OCI-LY7 (cell line): ENCODE measurements at regions not wholly inside any gene's neighbourhood (a gene's known extent, or its start where the extent isn't known, plus 50 kb on each side); places are given as distances from the start of the nearest gene placed in this dataset.

Source experiments
- BruUV-seq: library from RNA; stranded (reverse); fragments of 400-500 nt; replicated peaks from 2 replicates; lab custom pipeline; 2021; lab: Mats Ljungman, UMichigan
- CTCF ChIA-PET: fragments of 300-600 bp; sonication (Branson Sonifier 250); formaldehyde crosslinking; loops from one replicate; lab custom pipeline; 2022; ENCODE audit warnings: antibody characterized with exemption; ENCODE audit not compliant: unreplicated experiment; lab: Charles Lee
- POLR2A ChIA-PET: fragments of 300-600 bp; sonication (Branson Sonifier 250); formaldehyde crosslinking; loops from one replicate; lab custom pipeline; 2022; ENCODE audit warnings: antibody characterized with exemption; lab: Charles Lee
- DNase-seq: peaks from one replicate; pipeline ENCODE4 v3.0.0-alpha.2; 2015; ENCODE audit warnings: low spot score
- H2AFZ ChIP-seq: fragments of 200-600 bp; sonication (generic), shearing (Covaris generic); 2 replicates; pipeline ENCODE4 v1.6.1; 2014; ENCODE audit warnings: mild to moderate bottlenecking, antibody characterized with exemption, low read length, moderate library complexity
- H3K27ac ChIP-seq: fragments of 200-600 bp; sonication (generic); 2 replicates; pipeline ENCODE4 v1.5.1; 2014; ENCODE audit warnings: mixed run types, low read depth, mild to moderate bottlenecking, moderate library complexity, low read length, inconsistent platforms; ENCODE audit not compliant: poor library complexity, severe bottlenecking
- H3K36me3 ChIP-seq: fragments of 200-600 bp; sonication (generic); 2 replicates; pipeline ENCODE4 v1.6.1; 2014; ENCODE audit warnings: mild to moderate bottlenecking, antibody characterized with exemption, low read length, moderate library complexity, mixed read lengths; ENCODE audit not compliant: insufficient read depth
- H3K4me1 ChIP-seq: fragments of 200-600 bp; sonication (generic); 2 replicates; pipeline ENCODE4 v1.5.1; 2014; ENCODE audit warnings: mild to moderate bottlenecking, low read length; ENCODE audit not compliant: insufficient read depth, poor library complexity, severe bottlenecking
- H3K4me2 ChIP-seq: fragments of 200-600 bp; sonication (generic); 2 replicates; pipeline ENCODE4 v1.6.1; 2014; ENCODE audit warnings: mild to moderate bottlenecking, low read length
- H3K4me3 ChIP-seq: fragments of 200-600 bp; sonication (generic); 2 replicates; pipeline ENCODE4 v1.5.1; 2014; ENCODE audit warnings: mild to moderate bottlenecking, low read depth, low read length; ENCODE audit not compliant: poor library complexity, severe bottlenecking
- H3K79me2 ChIP-seq: fragments of 200-600 bp; sonication (generic); 2 replicates; pipeline ENCODE4 v1.6.1; 2016; ENCODE audit warnings: low read depth, mild to moderate bottlenecking, low read length, moderate library complexity, mixed read lengths; ENCODE audit not compliant: insufficient read depth
- H3K9me2 ChIP-seq: fragments of 200-600 bp; sonication (generic); 2 replicates; pipeline ENCODE4 v1.6.1; 2016; ENCODE audit warnings: mild to moderate bottlenecking, low read length, mixed read lengths; ENCODE audit not compliant: insufficient read depth
- H3K9me3 ChIP-seq: fragments of 200-600 bp; sonication (generic); 2 replicates; pipeline ENCODE4 v1.6.1; 2014; ENCODE audit warnings: mild to moderate bottlenecking, mixed run types, low read length, mixed read lengths
- H4K20me1 ChIP-seq: fragments of 200-600 bp; sonication (generic); 2 replicates; pipeline ENCODE4 v1.6.1; 2014; ENCODE audit warnings: mild to moderate bottlenecking, antibody characterized with exemption, low read length, moderate library complexity, mixed read lengths; ENCODE audit not compliant: insufficient read depth
- CTCF ChIP-seq: fragments of 200-600 bp; sonication (generic); conservative IDR thresholded peaks from 2 replicates; pipeline ENCODE4 v1.5.1; 2014; ENCODE audit warnings: mild to moderate bottlenecking, antibody characterized with exemption, low read length, moderate library complexity, mixed read lengths
- EZH2phosphoT487 ChIP-seq: fragments of 200-600 bp; sonication (generic); IDR thresholded peaks from 2 replicates; pipeline ENCODE4 v1.6.1; 2018; ENCODE audit warnings: low read depth, borderline replicate concordance, mild to moderate bottlenecking, mixed run types, antibody characterized with exemption, low read length, moderate library complexity, mixed read lengths
- intact Hi-C: fragments of 100-400 bp; cut with micrococcal nuclease; formaldehyde crosslinking; loops from one replicate; pipeline ENCODE4 v1.10.0; 2022; ENCODE audit not compliant: unreplicated experiment

GRCh38 chr3:64932666-64933342, 245.0 kb upstream of the ADAMTS9 start:
- intact Hi-C loops: no loop called here
- ChIA-PET CTCF (no interaction called here), POLR2A (no interaction called here)
- no peaks in the 10 kb centered on the region for H3K79me2 ChIP-seq
- BruUV-seq: no TSS peak
- no peak for DNase-seq
- H4K20me1 ChIP-seq: no peaks in the 10 kb centered on the region
- no peak overlapping the region for H2AFZ ChIP-seq
- no peaks in the 10 kb centered on the region for H3K9me2 ChIP-seq
- H3K4me1 ChIP-seq: no peaks in the 10 kb centered on the region
- no peak overlapping the region for H3K4me3 ChIP-seq
- H3K9me3 ChIP-seq: no peaks in the 10 kb centered on the region
- H3K27ac ChIP-seq: no peak overlapping the region
- H3K4me2 ChIP-seq: no peak overlapping the region
- TF ChIP-seq CTCF (no peak), EZH2phosphoT487 (no peak)
- no peaks in the 10 kb centered on the region for H3K36me3 ChIP-seq

GRCh38 chr3:64932016-64932518, 244.3 kb upstream of the ADAMTS9 start:
- H3K4me1 ChIP-seq: no peaks in the 10 kb centered on the region
- no peak overlapping the region for H2AFZ ChIP-seq
- H3K9me3 ChIP-seq: no peaks in the 10 kb centered on the region
- no peak overlapping the region for H3K27ac ChIP-seq
- no peak for DNase-seq
- intact Hi-C loops: no loop called here
- H3K36me3 ChIP-seq: no peaks in the 10 kb centered on the region
- no peak overlapping the region for H3K4me2 ChIP-seq
- TF ChIP-seq EZH2phosphoT487 (no peak), CTCF (no peak)
- H3K4me3 ChIP-seq: no peak overlapping the region
- H3K9me2 ChIP-seq: no peaks in the 10 kb centered on the region
- H4K20me1 ChIP-seq: no peaks in the 10 kb centered on the region
- CTCF ChIA-PET: no interaction called here
- no peaks in the 10 kb centered on the region for H3K79me2 ChIP-seq
- no TSS peak for BruUV-seq
- POLR2A ChIA-PET: no interaction called here

GRCh38 chr3:64930891-64931290, 243.1 kb upstream of the ADAMTS9 start:
- TF ChIP-seq CTCF (no peak), EZH2phosphoT487 (no peak)
- Histone ChIP-seq H3K9me2 (no peaks in the 10 kb centered on the region), H3K9me3 (no peaks in the 10 kb centered on the region), H3K36me3 (no peaks in the 10 kb centered on the region), H4K20me1 (no peaks in the 10 kb centered on the region), H3K4me3 (no peak overlapping the region), H2AFZ (no peak overlapping the region), H3K27ac (no peak overlapping the region), H3K4me2 (no peak overlapping the region), H3K4me1 (no peaks in the 10 kb centered on the region), H3K79me2 (no peaks in the 10 kb centered on the region)
- no peak for DNase-seq
- intact Hi-C loops: no loop called here
- ChIA-PET CTCF (no interaction called here), POLR2A (interaction anchor here (0.7 kb wide), 1 partner anchor 34 kb away, joined by 3 read pairs; no protein-coding TSS in a partner anchor)
- no TSS peak for BruUV-seq
